HG03378 (cell line): ENCODE measurements at regions not wholly inside any gene's neighbourhood (a gene's known extent, or its start where the extent isn't known, plus 50 kb on each side); places are given as distances from the start of the nearest gene placed in this dataset.
"Not testable (repeated sequence)": the region's sequence is repeated elsewhere in the genome, so short reads cannot be mapped to it uniquely, and the experiment has no call there.

ENCODE experiments used
- ATAC-seq: cut with Tn5 transposase; IDR thresholded peaks from one replicate; pipeline ENCODE4 v1.9.1; 2021; ENCODE audit warnings: mild to moderate bottlenecking, moderate library complexity; ENCODE audit not compliant: unreplicated experiment

DNA sequence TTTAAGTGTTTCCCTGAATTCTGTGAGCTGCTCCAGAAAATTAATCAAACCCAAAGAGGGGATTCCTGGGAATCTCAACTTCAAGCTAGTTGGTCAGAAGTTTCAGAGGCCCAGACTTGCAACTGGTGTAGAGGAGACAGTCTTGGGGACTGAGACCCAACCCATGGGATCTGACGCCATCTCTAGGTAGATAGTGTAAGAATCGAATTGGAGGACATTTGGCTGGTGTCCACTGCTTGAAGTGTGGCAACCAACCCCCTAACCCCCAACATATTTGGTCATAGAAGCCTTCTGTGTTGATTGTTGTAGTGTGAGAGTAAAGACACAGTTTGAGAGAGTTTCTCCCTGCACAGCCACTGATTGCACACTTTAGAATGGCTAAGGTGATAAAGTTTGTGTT is 103.5 kb upstream of the CARMIL1 start:
- no peak for ATAC-seq

GRCh38 chr6:25176466-25176865 is 102.7 kb upstream of the CARMIL1 start:
- no peak for ATAC-seq

DNA sequence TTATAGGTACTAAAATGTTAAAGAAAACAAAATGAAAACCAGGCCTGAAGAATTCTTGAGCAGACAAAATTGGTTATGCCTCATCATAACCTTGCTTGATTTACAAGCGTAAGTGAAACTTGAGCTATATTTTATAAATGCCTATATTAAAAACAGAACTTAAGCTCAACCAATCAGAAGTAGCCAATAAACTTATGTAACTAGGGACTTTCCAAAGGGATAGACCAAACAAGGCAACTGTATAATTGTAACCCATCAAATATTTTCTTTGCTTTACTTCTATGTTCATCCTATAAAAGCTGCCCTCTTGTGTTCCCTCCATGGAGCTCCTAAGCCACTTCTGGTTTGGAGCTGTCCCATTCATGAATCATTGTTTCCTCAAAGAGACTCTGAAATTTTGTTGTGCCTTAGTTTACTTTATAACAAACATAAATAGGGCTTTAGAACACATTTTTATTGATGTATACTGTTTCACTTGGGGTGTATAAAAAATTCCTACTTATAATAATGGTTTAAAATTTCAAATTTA is 101.6 kb upstream of the CARMIL1 start:
- no peak for ATAC-seq

GRCh38 chr6:25178336-25179035 is 100.7 kb upstream of the CARMIL1 start:
- no peak for ATAC-seq

DNA sequence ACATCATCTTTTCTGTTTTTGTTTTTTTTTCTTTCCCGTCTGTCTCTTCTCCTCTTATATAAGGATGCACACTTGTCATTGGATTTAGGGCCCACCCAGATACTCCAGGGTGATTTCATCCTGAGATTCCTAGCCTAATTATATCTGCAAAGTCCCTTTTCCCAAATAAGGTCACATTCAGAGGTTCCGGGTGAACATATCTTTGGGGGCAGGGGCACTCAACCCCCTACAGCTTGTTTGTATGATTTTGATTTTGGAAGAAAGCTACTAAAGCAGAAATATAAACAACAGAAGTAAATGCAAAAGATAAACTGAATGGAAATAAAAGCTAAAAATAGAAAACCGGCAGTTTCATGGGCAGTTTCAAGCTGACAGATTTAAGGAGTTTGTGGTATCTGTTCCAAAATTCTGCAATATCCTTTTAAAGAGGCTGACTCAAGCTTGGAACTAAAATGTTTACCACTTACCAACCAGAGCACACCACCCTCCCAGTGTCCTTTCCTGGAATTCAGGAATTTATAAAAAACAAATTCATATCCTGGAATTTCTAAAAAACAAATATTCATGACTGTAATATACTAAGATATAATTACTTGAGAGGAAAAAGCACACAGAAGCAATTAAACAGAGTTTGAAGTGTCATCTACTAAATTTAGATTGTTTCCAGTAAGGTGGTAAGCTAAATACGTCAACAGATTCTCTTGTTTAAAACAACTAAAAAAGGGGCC is 100.0 kb upstream of the CARMIL1 start:
- ATAC-seq = no peak

DNA sequence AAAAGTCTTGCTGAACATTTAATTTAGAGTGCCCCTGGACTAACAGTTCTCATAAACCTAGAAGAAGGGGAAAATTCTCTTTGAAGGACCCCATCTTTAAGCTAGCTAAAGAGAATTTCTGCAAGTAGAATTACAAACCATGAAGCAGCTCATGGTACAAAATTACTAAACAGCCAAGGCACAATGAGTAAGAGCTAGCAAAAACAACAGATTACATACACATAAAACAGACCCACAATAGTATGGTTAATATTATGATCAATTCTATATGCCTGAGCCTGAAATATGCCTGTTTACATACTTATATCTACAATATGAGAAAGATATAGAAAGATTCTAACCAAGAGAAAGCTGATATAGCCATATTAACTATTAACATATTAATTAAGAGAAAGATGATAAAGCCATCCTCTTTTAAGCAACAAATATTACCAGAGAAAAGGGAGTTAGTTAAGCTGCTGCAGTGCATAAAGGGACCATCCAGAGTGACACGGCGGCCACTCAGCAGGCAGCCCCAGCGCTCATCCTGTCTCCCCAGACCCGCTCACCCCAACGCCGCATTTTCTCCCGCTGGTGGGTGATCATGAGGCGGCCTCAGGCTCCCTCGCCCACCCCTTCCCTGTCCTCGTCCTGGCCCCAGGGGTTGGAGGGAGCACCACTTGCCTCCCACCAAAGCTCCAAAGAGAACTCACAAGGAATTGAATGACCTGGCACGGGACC is 98.4 kb upstream of the CARMIL1 start:
- ATAC-seq = no peak

DNA sequence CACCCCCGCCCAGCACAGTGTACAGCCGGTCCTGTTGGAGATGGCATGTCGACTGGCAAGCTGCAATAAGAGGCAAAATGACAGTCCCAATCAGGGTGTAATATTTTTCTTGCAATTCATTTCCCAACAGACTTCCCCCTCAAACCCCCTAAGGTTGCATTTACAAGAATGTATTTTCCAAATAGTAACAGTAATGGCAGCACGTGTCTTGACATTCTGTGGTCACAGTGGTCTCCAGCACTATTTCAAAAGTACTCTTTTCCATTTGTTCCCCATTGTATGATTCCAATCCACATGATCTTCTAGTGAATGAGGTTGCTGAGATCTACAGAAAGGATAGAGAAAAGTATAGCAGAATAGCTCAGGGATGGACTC is 97.8 kb upstream of the CARMIL1 start:
- ATAC-seq = no peak

- ATAC-seq = no peak
These were observed 97.3 kb upstream of the CARMIL1 start for GRCh38 chr6:25181923-25182322.

DNA sequence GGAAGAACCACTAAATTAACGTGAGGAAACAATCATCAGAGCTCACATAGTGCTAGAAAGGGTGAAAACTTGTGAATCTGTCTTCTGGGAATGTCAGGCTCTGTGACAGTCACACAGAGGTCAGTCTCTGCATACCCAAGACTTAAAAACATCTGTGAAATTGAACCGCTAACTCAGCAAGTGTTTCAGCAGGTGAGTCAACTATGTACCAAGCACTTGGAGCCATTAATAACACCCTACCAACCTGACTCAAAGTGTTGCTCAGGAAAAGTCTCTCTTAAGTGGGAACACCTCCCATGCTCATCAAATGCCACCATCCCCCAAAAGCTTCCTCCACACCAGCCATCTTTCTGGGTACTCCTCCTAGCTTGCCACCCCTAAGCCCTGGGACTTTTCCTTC is 92.3 kb upstream of the CARMIL1 start:
- no peak for ATAC-seq

- ATAC-seq = no peak
These were observed 90.9 kb upstream of the CARMIL1 start for GRCh38 chr6:25188232-25188631.

DNA sequence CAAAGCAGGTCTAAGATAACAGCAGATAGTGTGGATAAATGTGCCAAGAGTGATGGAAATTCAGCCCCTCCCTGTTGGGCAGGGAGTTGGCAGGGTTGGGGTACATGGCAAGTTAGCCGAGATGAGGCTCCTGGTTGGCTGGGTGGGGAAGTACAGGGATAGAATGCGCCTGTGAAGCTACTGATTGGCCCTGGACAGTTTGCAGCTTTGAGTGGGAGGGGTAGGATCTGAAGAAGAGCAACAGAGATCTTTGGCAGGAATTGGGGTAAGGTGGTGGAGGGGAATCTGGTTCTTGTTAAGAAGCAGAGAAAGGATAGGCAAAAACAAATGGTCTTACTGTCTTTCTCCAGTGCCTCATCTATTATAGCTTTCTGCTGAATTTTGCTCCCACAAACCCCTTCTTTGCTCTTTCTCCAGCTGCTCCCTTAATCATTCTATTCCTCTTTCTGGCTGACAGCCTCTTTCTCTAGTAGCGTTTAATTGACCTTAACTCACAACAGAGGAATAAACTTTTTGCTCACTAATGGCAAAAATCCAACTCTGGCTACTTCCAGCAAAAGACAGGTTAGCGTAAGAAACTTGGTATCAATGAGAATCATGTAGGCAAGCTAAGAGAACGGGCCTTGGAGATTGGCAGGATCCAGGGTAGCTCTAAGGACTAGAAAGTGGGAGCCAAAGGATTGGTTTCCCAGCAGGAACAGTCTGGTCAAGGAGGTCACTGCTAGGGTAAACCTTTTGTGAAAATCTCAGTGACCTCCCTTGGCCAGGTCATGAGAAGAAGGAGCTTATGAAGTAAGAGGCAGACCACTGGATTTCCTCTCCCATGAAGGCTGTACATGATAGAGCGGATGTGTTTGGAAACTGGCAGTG is 86.3 kb upstream of the CARMIL1 start:
- ATAC-seq = no peak

GRCh38 chr6:25193460-25194171 is 85.6 kb upstream of the CARMIL1 start:
- no peak for ATAC-seq

DNA sequence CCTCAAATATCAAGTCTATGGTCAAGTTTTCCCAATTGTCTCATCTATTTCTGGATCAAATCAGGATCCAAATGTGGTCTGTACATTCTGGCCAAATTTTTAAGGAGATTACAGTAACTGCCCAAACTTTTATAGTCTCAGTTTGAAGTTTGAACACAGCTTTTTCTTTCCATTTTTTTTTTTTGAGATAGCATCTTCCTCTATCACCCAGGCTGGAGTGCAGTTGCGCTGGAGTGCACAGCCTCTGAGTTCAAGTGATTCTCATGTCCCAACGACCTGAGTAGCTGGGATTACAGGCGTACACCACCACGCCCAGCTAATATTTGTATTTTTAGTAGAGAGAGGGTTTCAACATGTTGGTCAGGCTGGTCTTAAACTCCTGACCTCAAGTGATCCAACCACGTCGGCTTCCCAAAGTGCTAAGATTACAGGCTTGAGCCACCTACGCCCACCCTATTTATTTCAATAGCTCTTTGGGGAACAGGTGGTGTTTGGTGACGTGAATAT is 84.9 kb upstream of the CARMIL1 start:
- no peak for ATAC-seq

DNA sequence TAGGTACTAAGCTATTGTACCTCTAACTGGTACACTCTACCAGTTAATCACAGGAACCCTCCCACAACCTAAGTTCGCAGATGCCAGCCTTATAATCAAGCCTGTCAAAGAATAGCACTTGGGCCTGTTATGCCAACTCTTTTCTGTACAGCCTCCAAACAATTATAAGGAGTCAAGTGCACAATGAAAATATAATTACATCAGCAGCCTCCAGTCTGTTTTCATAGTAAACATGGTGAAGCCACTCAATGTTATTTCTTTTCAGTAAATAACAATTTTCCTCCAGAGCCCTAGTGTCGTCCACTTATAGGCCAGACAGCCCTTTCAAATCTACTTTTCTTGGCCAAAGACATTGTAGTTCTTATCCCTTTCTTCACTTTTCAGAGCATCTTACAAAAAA is 82.7 kb upstream of the CARMIL1 start:
- ATAC-seq = no peak

DNA sequence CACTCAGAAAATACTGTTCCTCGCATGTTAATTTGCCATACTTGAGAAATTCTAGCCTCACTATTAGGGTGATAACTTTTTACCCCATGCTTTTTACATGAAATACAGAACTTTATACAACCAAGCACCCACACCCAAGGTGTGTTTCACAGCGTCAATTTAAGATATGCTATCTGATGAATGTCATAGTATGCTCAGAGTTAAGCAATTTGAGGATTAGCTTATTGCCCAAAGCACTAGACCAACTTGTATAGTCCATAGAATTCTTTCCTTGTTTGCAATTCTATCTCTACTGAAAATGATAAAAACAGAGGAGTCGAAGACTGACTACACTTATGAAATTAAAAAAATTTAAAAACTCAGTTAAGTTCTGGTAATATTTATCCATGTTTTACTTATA is 82.1 kb upstream of the CARMIL1 start:
- no peak for ATAC-seq

DNA sequence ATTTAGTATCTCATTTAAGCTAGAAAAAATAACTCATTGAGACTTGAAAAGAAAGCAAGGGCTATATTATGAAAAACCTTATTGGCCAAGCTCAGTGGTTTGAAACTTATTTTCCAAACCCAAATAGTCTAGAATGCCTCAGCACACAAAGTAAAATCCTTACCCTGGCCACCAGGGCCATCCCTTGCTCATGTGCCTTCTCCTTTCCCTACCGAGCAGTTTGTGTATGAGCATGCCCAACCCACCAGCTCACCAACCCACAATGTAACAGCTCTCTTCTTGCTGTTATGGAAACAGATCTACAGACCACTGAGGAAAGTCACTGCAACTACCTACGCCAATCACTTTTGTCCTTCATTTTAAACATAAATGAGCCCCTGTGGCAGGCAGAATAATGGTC is 79.6 kb upstream of the CARMIL1 start:
- ATAC-seq = no peak

- no peak for ATAC-seq
These were observed 76.7 kb upstream of the CARMIL1 start for GRCh38 chr6:25202504-25202903.

GRCh38 chr6:25205629-25206028 is 73.5 kb upstream of the CARMIL1 start:
- no peak for ATAC-seq

DNA sequence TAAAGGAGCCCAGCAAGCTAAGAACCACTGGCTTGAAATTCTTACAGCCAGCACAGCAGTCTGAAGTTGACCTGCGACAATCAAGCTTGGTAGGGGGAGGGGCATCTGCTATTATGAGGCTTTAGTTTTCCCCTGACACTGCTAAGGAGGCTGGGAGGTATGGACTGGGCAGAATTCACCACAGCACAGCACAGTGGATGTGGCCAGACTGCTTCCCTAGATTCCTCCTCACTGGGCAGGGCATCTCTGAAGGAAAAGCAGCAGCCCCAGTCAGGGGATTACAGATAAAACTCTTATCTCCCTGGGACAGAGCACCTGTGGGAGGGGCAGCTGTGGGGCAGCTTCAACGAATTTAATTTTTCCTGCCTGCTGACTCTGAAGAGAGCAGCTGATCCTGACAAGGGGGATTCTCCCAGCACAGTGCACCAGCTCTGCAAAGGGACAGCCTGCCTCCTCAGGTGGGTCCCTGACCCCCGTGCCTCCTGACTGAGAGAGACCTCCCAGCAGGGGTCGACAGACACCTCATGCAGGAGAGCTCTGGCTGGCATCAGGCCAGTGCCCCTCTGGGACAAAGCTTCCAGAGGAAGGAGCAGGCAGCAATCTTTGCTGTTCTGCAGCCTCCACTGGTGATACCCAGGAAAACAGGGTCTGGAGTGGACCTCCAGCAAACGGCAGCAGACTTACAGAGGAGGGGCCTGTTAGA is 71.6 kb upstream of the CARMIL1 start:
- ATAC-seq = not testable (repeated sequence)
